GM19455 (cell line): ENCODE measurements at regions not wholly inside any gene's neighbourhood (a gene's known extent, or its start where the extent isn't known, plus 50 kb on each side); places are given as distances from the start of the nearest gene placed in this dataset.

Experiments used
- ATAC-seq: cut with Tn5 transposase; IDR thresholded peaks from one replicate; pipeline ENCODE4 v1.9.1; 2021; ENCODE audit not compliant: unreplicated experiment

- ATAC-seq, result no peak
Measured at GRCh38 chr7:82567841-82568240, 124.3 kb upstream of the CACNA2D1 start.

- ATAC-seq, result no peak
Measured at GRCh38 chr7:82567356-82567755, 123.8 kb upstream of the CACNA2D1 start.

GRCh38 chr7:82566752-82567151 is 123.2 kb upstream of the CACNA2D1 start:
- no peak for ATAC-seq

- no peak for ATAC-seq
Measured at GRCh38 chr7:82562716-82563404, 119.3 kb upstream of the CACNA2D1 start.

- ATAC-seq, result no peak
Measured at GRCh38 chr7:82559193-82559805, 115.7 kb upstream of the CACNA2D1 start.

- ATAC-seq, result no peak
Measured at GRCh38 chr7:82549616-82550285, 106.2 kb upstream of the CACNA2D1 start.

- ATAC-seq, result no peak
Measured at GRCh38 chr7:82548141-82548688, 104.6 kb upstream of the CACNA2D1 start.

- no peak for ATAC-seq
Measured at GRCh38 chr7:82542665-82543064, 99.1 kb upstream of the CACNA2D1 start.

- no peak for ATAC-seq
Measured at GRCh38 chr7:82539969-82540368, 96.4 kb upstream of the CACNA2D1 start.

- no peak for ATAC-seq
Measured at GRCh38 chr7:82534684-82535083, 91.1 kb upstream of the CACNA2D1 start.

GRCh38 chr7:82530361-82530760 is 86.8 kb upstream of the CACNA2D1 start:
- no peak for ATAC-seq

- no peak for ATAC-seq
Measured at GRCh38 chr7:82528577-82529310, 85.2 kb upstream of the CACNA2D1 start.

GRCh38 chr7:82527851-82528250 is 84.3 kb upstream of the CACNA2D1 start:
- ATAC-seq, result no peak

- no peak for ATAC-seq
Measured at GRCh38 chr7:82521906-82522445, 78.4 kb upstream of the CACNA2D1 start.

GRCh38 chr7:82517050-82517449 is 73.5 kb upstream of the CACNA2D1 start:
- ATAC-seq, result no peak

GRCh38 chr7:82511542-82511941 is 68.0 kb upstream of the CACNA2D1 start:
- ATAC-seq, result no peak

GRCh38 chr7:82507976-82508677 is 64.5 kb upstream of the CACNA2D1 start:
- ATAC-seq, result no peak

- ATAC-seq, result no peak
Measured at GRCh38 chr7:82507365-82507975, 63.9 kb upstream of the CACNA2D1 start.

- ATAC-seq, result no peak
Measured at GRCh38 chr7:82506702-82507101, 63.1 kb upstream of the CACNA2D1 start.

GRCh38 chr7:82506208-82506607 is 62.6 kb upstream of the CACNA2D1 start:
- no peak for ATAC-seq
